ENCODE measurements at regions not wholly inside any gene's neighbourhood (a gene's known extent, or its start where the extent isn't known, plus 50 kb on each side); places are given as distances from the start of the nearest gene placed in this dataset.

GRCh38 chr2:204416236-204416635 is 129.0 kb upstream of the PARD3B start:
- WGBS (ENCODE audit: insufficient coverage) = 8% methylated on average over 4 of the region's 5 CpGs
- no peaks in the 10 kb centered on the region for H3K4me1 ChIP-seq (ENCODE audit: control insufficient read depth, insufficient read depth, low read length)
- no peaks in the 10 kb centered on the region for H3K27me3 ChIP-seq (ENCODE audit: control insufficient read depth, insufficient read depth, low read length)
- H3K4me3 ChIP-seq (ENCODE audit: low read depth, low read length) = no peak overlapping the region
- no peaks in the 10 kb centered on the region for H3K36me3 ChIP-seq (ENCODE audit: control insufficient read depth, insufficient read depth, low read length)
- H3K27ac ChIP-seq (ENCODE audit: low read depth, low read length) = no peak overlapping the region
- peak in 3 of 6 donors; percentile 11 to 79 (median 62) for DNase-seq (ENCODE audit: low read depth in 4 of 6, low spot score in 6 of 6)
- peaks cover 7% of the 10 kb centered on the region for H3K9me3 ChIP-seq (ENCODE audit: control insufficient read depth, insufficient read depth, low read length)

- WGBS (ENCODE audit: insufficient coverage) = no CpG with 5 or more reads among the region's 1 CpG
Observed at GRCh38 chr2:204425821-204426220, 119.5 kb upstream of the PARD3B start.

GRCh38 chr2:204428675-204429074 is 116.6 kb upstream of the PARD3B start:
- H3K4me3 ChIP-seq (ENCODE audit: low read depth, low read length) = no peak overlapping the region
- H3K27me3 ChIP-seq (ENCODE audit: control insufficient read depth, insufficient read depth, low read length) = no peaks in the 10 kb centered on the region
- H3K9me3 ChIP-seq (ENCODE audit: control insufficient read depth, insufficient read depth, low read length) = no peaks in the 10 kb centered on the region
- no peaks in the 10 kb centered on the region for H3K36me3 ChIP-seq (ENCODE audit: control insufficient read depth, insufficient read depth, low read length)
- DNase-seq (ENCODE audit: low read depth in 4 of 6, low spot score in 6 of 6) = no peak
- no peak overlapping the region for H3K27ac ChIP-seq (ENCODE audit: low read depth, low read length)
- no peaks in the 10 kb centered on the region for H3K4me1 ChIP-seq (ENCODE audit: control insufficient read depth, insufficient read depth, low read length)

More at GRCh38 chr2:204425821-204426220, 119.5 kb upstream of the PARD3B start:
- H3K27me3 ChIP-seq (ENCODE audit: control insufficient read depth, insufficient read depth, low read length) = no peaks in the 10 kb centered on the region
- H3K4me3 ChIP-seq (ENCODE audit: low read depth, low read length) = no peak overlapping the region
- no peak for DNase-seq (ENCODE audit: low read depth in 4 of 6, low spot score in 6 of 6)
- H3K4me1 ChIP-seq (ENCODE audit: control insufficient read depth, insufficient read depth, low read length) = no peaks in the 10 kb centered on the region
- no peaks in the 10 kb centered on the region for H3K9me3 ChIP-seq (ENCODE audit: control insufficient read depth, insufficient read depth, low read length)
- H3K36me3 ChIP-seq (ENCODE audit: control insufficient read depth, insufficient read depth, low read length) = no peaks in the 10 kb centered on the region
- no peak overlapping the region for H3K27ac ChIP-seq (ENCODE audit: low read depth, low read length)

GRCh38 chr2:204431529-204431928 is 113.7 kb upstream of the PARD3B start:
- WGBS (ENCODE audit: insufficient coverage) = no CpG with 5 or more reads among the region's 1 CpG
- no peak overlapping the region for H3K4me3 ChIP-seq (ENCODE audit: low read depth, low read length)
- no peaks in the 10 kb centered on the region for H3K4me1 ChIP-seq (ENCODE audit: control insufficient read depth, insufficient read depth, low read length)

GRCh38 chr2:204432196-204432595 is 113.1 kb upstream of the PARD3B start:
- 100% methylated on average over 3 of the region's 6 CpGs for WGBS (ENCODE audit: insufficient coverage)
- H3K9me3 ChIP-seq (ENCODE audit: control insufficient read depth, insufficient read depth, low read length) = no peaks in the 10 kb centered on the region
- no peaks in the 10 kb centered on the region for H3K4me1 ChIP-seq (ENCODE audit: control insufficient read depth, insufficient read depth, low read length)
- H3K27ac ChIP-seq (ENCODE audit: low read depth, low read length) = no peak overlapping the region
- no peak for DNase-seq (ENCODE audit: low read depth in 4 of 6, low spot score in 6 of 6)
- H3K4me3 ChIP-seq (ENCODE audit: low read depth, low read length) = no peak overlapping the region
- H3K27me3 ChIP-seq (ENCODE audit: control insufficient read depth, insufficient read depth, low read length) = no peaks in the 10 kb centered on the region
- no peaks in the 10 kb centered on the region for H3K36me3 ChIP-seq (ENCODE audit: control insufficient read depth, insufficient read depth, low read length)

More at GRCh38 chr2:204431529-204431928, 113.7 kb upstream of the PARD3B start:
- no peaks in the 10 kb centered on the region for H3K9me3 ChIP-seq (ENCODE audit: control insufficient read depth, insufficient read depth, low read length)
- H3K27me3 ChIP-seq (ENCODE audit: control insufficient read depth, insufficient read depth, low read length) = no peaks in the 10 kb centered on the region
- no peaks in the 10 kb centered on the region for H3K36me3 ChIP-seq (ENCODE audit: control insufficient read depth, insufficient read depth, low read length)
- H3K27ac ChIP-seq (ENCODE audit: low read depth, low read length) = no peak overlapping the region
- no peak for DNase-seq (ENCODE audit: low read depth in 4 of 6, low spot score in 6 of 6)

- Histone ChIP-seq H3K36me3 (ENCODE audit: control insufficient read depth, insufficient read depth, low read length) (no peaks in the 10 kb centered on the region), H3K27ac (ENCODE audit: low read depth, low read length) (no peak overlapping the region), H3K4me3 (ENCODE audit: low read depth, low read length) (no peak overlapping the region), H3K27me3 (ENCODE audit: control insufficient read depth, insufficient read depth, low read length) (no peaks in the 10 kb centered on the region), H3K4me1 (ENCODE audit: control insufficient read depth, insufficient read depth, low read length) (no peaks in the 10 kb centered on the region), H3K9me3 (ENCODE audit: control insufficient read depth, insufficient read depth, low read length) (no peaks in the 10 kb centered on the region)
- peak in 1 of 6 donors; percentile 13 for DNase-seq (ENCODE audit: low read depth in 4 of 6, low spot score in 6 of 6)
- 88% methylated on average over 1 of the region's 3 CpGs for WGBS (ENCODE audit: insufficient coverage)
Observed at GRCh38 chr2:204434660-204435462, 110.4 kb upstream of the PARD3B start.

- no CpG with 5 or more reads among the region's 1 CpG for WGBS (ENCODE audit: insufficient coverage)
- no peak overlapping the region for H3K4me3 ChIP-seq (ENCODE audit: low read depth, low read length)
- peak in 2 of 6 donors; percentile 30 to 36 for DNase-seq (ENCODE audit: low read depth in 4 of 6, low spot score in 6 of 6)
- H3K36me3 ChIP-seq (ENCODE audit: control insufficient read depth, insufficient read depth, low read length) = no peaks in the 10 kb centered on the region
- no peak overlapping the region for H3K27ac ChIP-seq (ENCODE audit: low read depth, low read length)
- H3K27me3 ChIP-seq (ENCODE audit: control insufficient read depth, insufficient read depth, low read length) = no peaks in the 10 kb centered on the region
- peaks cover 2% of the 10 kb centered on the region for H3K9me3 ChIP-seq (ENCODE audit: control insufficient read depth, insufficient read depth, low read length)
- no peaks in the 10 kb centered on the region for H3K4me1 ChIP-seq (ENCODE audit: control insufficient read depth, insufficient read depth, low read length)
Observed at GRCh38 chr2:204436230-204436629, 109.0 kb upstream of the PARD3B start.

- Histone ChIP-seq H3K4me3 (ENCODE audit: low read depth, low read length) (no peak overlapping the region), H3K9me3 (ENCODE audit: control insufficient read depth, insufficient read depth, low read length) (peaks cover 2% of the 10 kb centered on the region), H3K4me1 (ENCODE audit: control insufficient read depth, insufficient read depth, low read length) (no peaks in the 10 kb centered on the region), H3K36me3 (ENCODE audit: control insufficient read depth, insufficient read depth, low read length) (no peaks in the 10 kb centered on the region), H3K27ac (ENCODE audit: low read depth, low read length) (no peak overlapping the region), H3K27me3 (ENCODE audit: control insufficient read depth, insufficient read depth, low read length) (no peaks in the 10 kb centered on the region)
- DNase-seq (ENCODE audit: low read depth in 4 of 6, low spot score in 6 of 6) = no peak
- no CpG with 5 or more reads among the region's 5 CpGs for WGBS (ENCODE audit: insufficient coverage)
Observed at GRCh38 chr2:204437408-204437807, 107.9 kb upstream of the PARD3B start.

- no peaks in the 10 kb centered on the region for H3K36me3 ChIP-seq (ENCODE audit: control insufficient read depth, insufficient read depth, low read length)
- no peak for DNase-seq (ENCODE audit: low read depth in 4 of 6, low spot score in 6 of 6)
- peaks cover 2% of the 10 kb centered on the region for H3K9me3 ChIP-seq (ENCODE audit: control insufficient read depth, insufficient read depth, low read length)
- no peaks in the 10 kb centered on the region for H3K4me1 ChIP-seq (ENCODE audit: control insufficient read depth, insufficient read depth, low read length)
- whole genome bisulfite sequencing (ENCODE audit: insufficient coverage) = 53% methylated on average over 17 of the region's 18 CpGs
- H3K27me3 ChIP-seq (ENCODE audit: control insufficient read depth, insufficient read depth, low read length) = no peaks in the 10 kb centered on the region
- no peak overlapping the region for H3K4me3 ChIP-seq (ENCODE audit: low read depth, low read length)
- no peak overlapping the region for H3K27ac ChIP-seq (ENCODE audit: low read depth, low read length)
Observed at GRCh38 chr2:204437815-204438756, 107.2 kb upstream of the PARD3B start.

Measured in spinal cord (tissue), 9 donors.